ENCODE measurements at regions not wholly inside any gene's neighbourhood (a gene's known extent, or its start where the extent isn't known, plus 50 kb on each side); places are given as distances from the start of the nearest gene placed in this dataset.

- Mint-ChIP-seq H3K36me3 (no peaks in the 10 kb centered on the region), H3K4me1 (peaks cover 22% of the 10 kb centered on the region), H3K4me3 (no peak overlapping the region), H3K27me3 (ENCODE audit: low read depth) (no peaks in the 10 kb centered on the region), H3K27ac (no peak overlapping the region), H3K9me3 (peaks cover 1% of the 10 kb centered on the region)
- no peak for DNase-seq (ENCODE audit: low spot score in 2 of 2, unreplicated experiment in 2 of 2)
- no peak for TF ChIP-seq CTCF (IDR thresholded peaks at IDR 0.05; ENCODE audit: unreplicated experiment)
These were observed 112.6 kb downstream of the EFNB1 start for GRCh38 chrX:68941385-68941952.

- no peaks in the 10 kb centered on the region for H3K27me3 Mint-ChIP-seq (ENCODE audit: low read depth)
- peak in 1 of 2 experiments; percentile 11 for DNase-seq (ENCODE audit: low spot score in 2 of 2, unreplicated experiment in 2 of 2)
- peaks cover 7% of the 10 kb centered on the region for H3K9me3 Mint-ChIP-seq
- H3K4me1 Mint-ChIP-seq = peaks cover 28% of the 10 kb centered on the region
- no peak overlapping the region for H3K4me3 Mint-ChIP-seq
- H3K27ac Mint-ChIP-seq = no peak overlapping the region
- TF ChIP-seq CTCF (IDR thresholded peaks at IDR 0.05; ENCODE audit: unreplicated experiment) = no peak
- no peaks in the 10 kb centered on the region for H3K36me3 Mint-ChIP-seq
These were observed 111.8 kb downstream of the EFNB1 start for GRCh38 chrX:68940601-68941000.

- H3K27ac Mint-ChIP-seq = no peak overlapping the region
- no peaks in the 10 kb centered on the region for H3K27me3 Mint-ChIP-seq (ENCODE audit: low read depth)
- H3K4me3 Mint-ChIP-seq = no peak overlapping the region
- H3K4me1 Mint-ChIP-seq = peaks cover 29% of the 10 kb centered on the region
- H3K36me3 Mint-ChIP-seq = no peaks in the 10 kb centered on the region
- peaks cover 11% of the 10 kb centered on the region for H3K9me3 Mint-ChIP-seq
- DNase-seq (ENCODE audit: low spot score in 2 of 2, unreplicated experiment in 2 of 2) = peak in 1 of 2 experiments; percentile 25
- no peak for TF ChIP-seq CTCF (IDR thresholded peaks at IDR 0.05; ENCODE audit: unreplicated experiment)
These were observed 111.0 kb downstream of the EFNB1 start for GRCh38 chrX:68939868-68940267.

- DNase-seq (ENCODE audit: low spot score in 2 of 2, unreplicated experiment in 2 of 2) = peak in 1 of 2 experiments; percentile 25
- Mint-ChIP-seq H3K27me3 (ENCODE audit: low read depth) (no peaks in the 10 kb centered on the region), H3K4me3 (no peak overlapping the region), H3K9me3 (peaks cover 11% of the 10 kb centered on the region), H3K4me1 (peaks cover 32% of the 10 kb centered on the region), H3K27ac (no peak overlapping the region), H3K36me3 (no peaks in the 10 kb centered on the region)
- TF ChIP-seq CTCF (IDR thresholded peaks at IDR 0.05; ENCODE audit: unreplicated experiment) = no peak
These were observed 109.6 kb downstream of the EFNB1 start for GRCh38 chrX:68938244-68939004.

GRCh38 chrX:68937581-68937980 is 108.8 kb downstream of the EFNB1 start:
- peaks cover 11% of the 10 kb centered on the region for H3K9me3 Mint-ChIP-seq
- no peaks in the 10 kb centered on the region for H3K27me3 Mint-ChIP-seq (ENCODE audit: low read depth)
- H3K27ac Mint-ChIP-seq = no peak overlapping the region
- no peak overlapping the region for H3K4me3 Mint-ChIP-seq
- peaks cover 29% of the 10 kb centered on the region for H3K4me1 Mint-ChIP-seq
- H3K36me3 Mint-ChIP-seq = no peaks in the 10 kb centered on the region
- no peak for DNase-seq (ENCODE audit: low spot score in 2 of 2, unreplicated experiment in 2 of 2)
- TF ChIP-seq CTCF (IDR thresholded peaks at IDR 0.05; ENCODE audit: unreplicated experiment) = no peak

Data from mesothelial cell of epicardium (in vitro differentiated cells).